ENCODE measurements at regions not wholly inside any gene's neighbourhood (a gene's known extent, or its start where the extent isn't known, plus 50 kb on each side); places are given as distances from the start of the nearest gene placed in this dataset.

- TF ChIP-seq, protein P1, sequence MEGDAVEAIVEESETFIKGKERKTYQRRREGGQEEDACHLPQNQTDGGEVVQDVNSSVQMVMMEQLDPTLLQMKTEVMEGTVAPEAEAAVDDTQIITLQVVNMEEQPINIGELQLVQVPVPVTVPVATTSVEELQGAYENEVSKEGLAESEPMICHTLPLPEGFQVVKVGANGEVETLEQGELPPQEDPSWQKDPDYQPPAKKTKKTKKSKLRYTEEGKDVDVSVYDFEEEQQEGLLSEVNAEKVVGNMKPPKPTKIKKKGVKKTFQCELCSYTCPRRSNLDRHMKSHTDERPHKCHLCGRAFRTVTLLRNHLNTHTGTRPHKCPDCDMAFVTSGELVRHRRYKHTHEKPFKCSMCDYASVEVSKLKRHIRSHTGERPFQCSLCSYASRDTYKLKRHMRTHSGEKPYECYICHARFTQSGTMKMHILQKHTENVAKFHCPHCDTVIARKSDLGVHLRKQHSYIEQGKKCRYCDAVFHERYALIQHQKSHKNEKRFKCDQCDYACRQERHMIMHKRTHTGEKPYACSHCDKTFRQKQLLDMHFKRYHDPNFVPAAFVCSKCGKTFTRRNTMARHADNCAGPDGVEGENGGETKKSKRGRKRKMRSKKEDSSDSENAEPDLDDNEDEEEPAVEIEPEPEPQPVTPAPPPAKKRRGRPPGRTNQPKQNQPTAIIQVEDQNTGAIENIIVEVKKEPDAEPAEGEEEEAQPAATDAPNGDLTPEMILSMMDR (IDR thresholded peaks at IDR 0.05; ENCODE audit: insufficient read depth, low read length), result no peak
- TF ChIP-seq SPI1 (IDR thresholded peaks at IDR 0.05; ENCODE audit: borderline replicate concordance, low read depth), result no peak
These were observed 236.7 kb upstream of the SLITRK1 start for GRCh38 chr13:84118839-84119409.
